GM18867 (cell line): ENCODE measurements at regions not wholly inside any gene's neighbourhood (a gene's known extent, or its start where the extent isn't known, plus 50 kb on each side); places are given as distances from the start of the nearest gene placed in this dataset.

Experiments used
- ATAC-seq: cut with Tn5 transposase; IDR thresholded peaks from one replicate; pipeline ENCODE4 v1.9.1; 2021; ENCODE audit warnings: mild to moderate bottlenecking, moderate library complexity; ENCODE audit not compliant: unreplicated experiment

GRCh38 chr11:88405853-88406252 lies 68.3 kb upstream of the CTSC start:
- ATAC-seq: no peak

- ATAC-seq: no peak
These were observed 67.6 kb upstream of the CTSC start for GRCh38 chr11:88404932-88405710.

GRCh38 chr11:88404391-88404790 lies 66.9 kb upstream of the CTSC start:
- ATAC-seq: no peak

- no peak for ATAC-seq
These were observed 65.2 kb upstream of the CTSC start for GRCh38 chr11:88402784-88403183.

GRCh38 chr11:88402192-88402715 lies 64.7 kb upstream of the CTSC start:
- ATAC-seq: no peak

GRCh38 chr11:88398791-88399570 lies 61.4 kb upstream of the CTSC start:
- no peak for ATAC-seq

GRCh38 chr11:88398372-88398771 lies 60.8 kb upstream of the CTSC start:
- ATAC-seq: no peak

- no peak for ATAC-seq
These were observed 52.7 kb upstream of the CTSC start for GRCh38 chr11:88390254-88390653.

GRCh38 chr11:88387957-88388356 lies 50.4 kb upstream of the CTSC start:
- no peak for ATAC-seq
